Fibroblast of peridontal ligament (primary cell): ENCODE measurements at regions not wholly inside any gene's neighbourhood (a gene's known extent, or its start where the extent isn't known, plus 50 kb on each side); places are given as distances from the start of the nearest gene placed in this dataset.

Experiments
- DNase-seq: peaks from one replicate; pipeline ENCODE4 v3.0.0-alpha.2; 2010; ENCODE audit errors: extremely low read depth

- no peak for DNase-seq
Observed at GRCh38 chr4:144574509-144574908, 71.4 kb upstream of the HHIP start.

DNA sequence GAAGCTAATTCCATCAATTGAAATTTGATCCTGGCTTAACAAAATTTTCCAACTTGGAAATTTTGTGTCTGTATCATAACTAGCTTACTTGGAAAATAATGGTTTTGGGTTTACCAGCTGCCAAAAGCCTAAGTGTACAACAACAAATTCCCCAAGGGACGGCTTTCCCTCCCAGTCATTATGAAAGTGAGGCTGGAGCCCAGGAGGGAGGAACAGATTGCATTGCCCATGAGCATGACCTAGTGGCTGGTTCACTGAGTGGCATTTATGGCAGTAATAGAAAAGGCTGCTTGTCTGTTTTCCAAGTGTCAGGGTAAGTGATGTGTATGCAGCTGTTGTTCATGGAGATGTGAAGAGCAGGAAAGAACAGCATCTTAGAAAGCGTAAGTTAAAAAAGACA is 70.8 kb upstream of the HHIP start:
- DNase-seq = peak; percentile 40

DNA sequence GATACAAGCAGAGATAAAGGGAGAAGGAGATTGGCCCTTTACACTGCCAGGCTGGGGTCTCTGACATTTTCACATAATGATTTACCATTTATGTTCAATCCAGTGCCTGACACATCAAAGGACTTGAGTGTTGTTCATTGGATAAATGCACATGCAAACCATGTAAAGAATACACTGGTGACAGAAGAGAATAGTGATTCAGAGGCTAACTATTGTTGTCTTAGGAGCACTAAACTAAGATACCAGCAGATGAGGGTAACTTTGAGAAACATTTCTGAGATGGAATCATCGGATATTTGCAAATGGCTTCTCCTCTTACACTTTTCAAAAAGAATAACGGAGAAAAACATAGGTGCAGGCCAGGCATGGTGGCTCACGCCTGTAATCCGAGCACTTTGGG is 67.3 kb upstream of the HHIP start:
- DNase-seq = no peak

GRCh38 chr4:144579411-144580030 is 66.4 kb upstream of the HHIP start:
- peak; percentile 22 for DNase-seq

GRCh38 chr4:144580430-144580829 is 65.5 kb upstream of the HHIP start:
- DNase-seq = no peak

- DNase-seq = no peak
Observed at GRCh38 chr4:144582105-144582850, 63.7 kb upstream of the HHIP start.

- DNase-seq = no peak
Observed at GRCh38 chr4:144582975-144583374, 63.0 kb upstream of the HHIP start.

DNA sequence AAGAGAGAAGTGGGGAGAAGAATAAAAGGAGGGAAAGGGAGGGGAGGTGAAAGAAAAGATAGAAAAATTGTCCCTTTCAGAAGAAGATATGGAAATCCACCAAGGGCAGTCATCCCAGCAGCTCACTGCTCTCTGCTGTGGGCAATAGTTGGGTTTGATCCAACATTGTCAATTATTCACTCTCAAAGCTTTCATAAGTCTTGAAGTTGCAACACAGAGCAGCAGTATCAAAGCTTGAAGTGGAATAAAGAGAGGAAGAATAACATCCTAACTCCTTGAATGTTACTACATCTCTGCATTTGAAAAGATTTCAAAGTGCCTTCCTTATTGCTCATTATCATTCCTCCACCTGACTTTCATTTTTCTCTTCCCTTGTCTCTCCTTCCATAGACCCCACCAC is 62.3 kb upstream of the HHIP start:
- peak; percentile 65 for DNase-seq

DNA sequence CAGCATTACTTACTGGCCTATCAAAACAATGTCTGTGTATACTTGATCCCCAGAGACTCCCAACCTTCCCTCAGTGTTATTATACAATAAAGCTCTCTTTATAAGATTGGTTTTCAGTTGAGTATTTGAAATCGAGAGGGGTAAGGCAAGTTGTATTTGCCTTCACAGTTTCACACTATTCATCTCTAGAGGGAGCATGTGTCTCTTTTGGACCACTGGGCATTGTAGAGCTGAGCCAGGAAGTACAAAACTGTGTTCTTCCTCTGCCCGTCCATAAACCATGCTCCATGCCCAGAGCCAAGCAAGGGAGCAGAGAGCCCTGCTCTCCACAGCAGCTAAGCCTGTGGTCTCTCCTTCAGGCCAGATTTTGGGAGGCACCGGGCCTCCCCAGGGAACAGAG is 61.5 kb upstream of the HHIP start:
- DNase-seq = no peak

DNA sequence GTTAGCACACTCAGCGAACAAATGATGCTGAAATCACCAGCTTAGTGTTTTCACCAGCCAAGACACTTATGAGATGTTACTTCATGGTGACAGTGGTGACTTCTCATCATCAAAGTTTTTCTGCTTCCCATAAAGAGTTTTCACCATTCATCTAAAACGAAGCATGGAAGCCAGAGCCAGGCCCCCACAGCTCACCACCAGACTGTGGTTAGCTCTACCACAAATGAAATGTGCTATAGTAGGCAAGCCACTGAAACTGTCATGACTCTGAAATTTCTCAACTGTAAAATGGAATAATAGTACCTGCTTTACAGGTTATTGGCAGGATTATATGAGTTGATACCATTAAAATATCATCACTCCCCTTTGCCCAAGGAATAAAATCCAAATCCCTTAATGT is 56.4 kb upstream of the HHIP start:
- no peak for DNase-seq

GRCh38 chr4:144590020-144590419 is 55.9 kb upstream of the HHIP start:
- no peak for DNase-seq

- peak; percentile 74 for DNase-seq
Observed at GRCh38 chr4:144591401-144591800, 54.6 kb upstream of the HHIP start.

DNA sequence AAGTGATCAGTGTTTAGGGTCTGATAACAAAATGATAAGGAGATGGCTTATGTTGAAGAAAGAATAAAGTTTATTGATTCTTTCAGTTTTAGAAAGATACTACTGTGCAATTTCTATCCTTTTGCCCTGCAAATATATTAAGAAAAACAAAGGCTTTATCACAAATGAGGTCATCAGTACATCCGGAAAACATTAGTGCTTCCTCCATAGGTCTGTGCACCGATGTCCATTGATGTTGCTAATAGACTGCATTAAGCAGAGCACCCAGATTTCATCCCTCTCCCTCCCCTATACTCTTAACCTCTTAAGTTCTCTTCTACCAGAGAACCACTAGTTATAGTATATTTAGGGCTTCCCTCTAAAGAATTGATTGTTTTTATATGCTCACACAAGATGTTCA is 53.7 kb upstream of the HHIP start:
- no peak for DNase-seq

DNA sequence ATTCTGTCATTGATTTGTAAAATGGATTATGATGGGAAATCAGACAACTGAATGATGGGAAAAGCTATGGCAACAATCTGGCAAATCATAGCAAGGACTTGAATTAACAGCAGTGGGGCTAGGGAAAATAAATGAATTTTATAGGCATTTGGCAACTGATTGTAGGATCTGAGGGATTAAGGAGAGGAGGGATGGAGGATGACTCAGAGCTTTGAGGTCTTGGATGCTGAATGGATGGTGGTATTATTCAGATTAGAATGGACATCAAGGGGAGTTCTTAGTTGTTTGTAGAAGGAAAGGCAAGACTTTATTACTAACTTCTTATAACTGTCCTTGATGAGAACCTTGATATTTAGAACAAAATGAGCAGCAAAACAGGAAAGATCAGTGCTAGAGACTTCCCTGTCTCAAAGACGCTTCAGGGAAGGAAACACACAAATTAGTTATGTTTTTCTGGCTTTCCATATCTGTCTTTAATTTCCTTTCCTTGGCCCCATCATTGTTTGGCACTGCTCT is 51.4 kb upstream of the HHIP start:
- DNase-seq = no peak

DNA sequence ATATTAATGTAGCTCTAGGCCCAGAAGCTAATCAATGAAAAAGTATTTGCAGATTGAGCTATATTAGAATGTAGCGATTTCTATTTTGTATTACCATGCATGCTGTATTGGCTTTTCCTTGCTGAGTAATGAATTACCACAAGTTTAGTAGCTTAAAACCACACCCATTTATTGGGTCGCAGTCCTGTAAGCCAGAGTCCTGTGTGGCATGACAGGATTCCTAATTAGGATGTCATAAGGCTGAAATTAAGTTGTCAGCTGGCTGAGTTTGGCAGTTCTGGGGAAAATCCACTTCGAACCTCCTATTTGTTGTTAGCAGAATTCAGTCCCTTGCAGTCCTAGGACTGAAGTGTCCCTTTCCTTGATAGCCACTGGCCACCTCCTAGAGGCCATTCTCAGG is 50.3 kb upstream of the HHIP start:
- no peak for DNase-seq
